Suprapubic skin (tissue), 4 donors: ENCODE measurements at regions not wholly inside any gene's neighbourhood (a gene's known extent, or its start where the extent isn't known, plus 50 kb on each side); places are given as distances from the start of the nearest gene placed in this dataset.

Experiments used
- EP300 ChIP-seq: sonication (generic); formaldehyde crosslinking; IDR thresholded peaks from one replicate; pipeline ENCODE4 v1.6.1; 2017; ENCODE audit warnings: antibody characterized with exemption
- POLR2A ChIP-seq, 2 donors: fragments of 450-650 bp; IDR thresholded peaks; one replicate each; pipeline ENCODE4 v1.6.1; 2017; ENCODE audit warnings: antibody characterized with exemption in 2 of 2, mild to moderate bottlenecking in 2 of 2, moderate library complexity in 2 of 2
- POLR2AphosphoS5 ChIP-seq, 3 donors: sonication (generic); formaldehyde crosslinking; IDR thresholded peaks; one replicate each; pipeline ENCODE4 v1.6.1; 2017; ENCODE audit warnings: antibody characterized with exemption in 3 of 3
- TF ChIP-seq, protein P1 (sequence below), 2 donors: fragments of 200-600 bp in 1 of 2; fragments of 450-650 bp in 1 of 2; sonication (generic) in 1 of 2; IDR thresholded peaks; one replicate each; pipeline ENCODE4 v1.5.1; 2016 to 2019; ENCODE audit warnings: antibody characterized with exemption in 2 of 2, mild to moderate bottlenecking in 1 of 2, moderate library complexity in 1 of 2

DNA sequence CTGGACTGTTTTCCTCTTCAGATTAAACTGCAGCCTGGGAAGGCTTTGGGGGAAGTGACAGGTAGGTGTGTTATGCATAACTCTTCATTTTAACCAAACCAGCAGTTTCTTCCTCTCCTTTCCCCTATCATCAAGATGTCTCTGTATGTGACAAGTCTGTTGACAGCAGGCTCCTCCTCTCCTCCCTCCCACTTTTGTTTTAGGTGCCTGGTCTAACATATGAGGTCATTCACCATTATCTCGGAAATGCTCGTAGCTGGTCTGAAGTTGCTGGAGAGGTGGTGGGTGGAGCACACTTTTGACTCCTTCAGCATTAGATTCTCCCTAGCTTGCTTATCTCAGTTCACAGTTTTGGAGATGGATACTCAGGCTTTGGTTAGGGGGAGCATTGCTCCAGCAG lies 571.0 kb upstream of the EEF2KMT start:
- TF ChIP-seq POLR2A (IDR thresholded peaks at IDR 0.05) (no peak), EP300 (no peak), POLR2AphosphoS5 (IDR thresholded peaks at IDR 0.05) (no peak)
- TF ChIP-seq, protein P1, sequence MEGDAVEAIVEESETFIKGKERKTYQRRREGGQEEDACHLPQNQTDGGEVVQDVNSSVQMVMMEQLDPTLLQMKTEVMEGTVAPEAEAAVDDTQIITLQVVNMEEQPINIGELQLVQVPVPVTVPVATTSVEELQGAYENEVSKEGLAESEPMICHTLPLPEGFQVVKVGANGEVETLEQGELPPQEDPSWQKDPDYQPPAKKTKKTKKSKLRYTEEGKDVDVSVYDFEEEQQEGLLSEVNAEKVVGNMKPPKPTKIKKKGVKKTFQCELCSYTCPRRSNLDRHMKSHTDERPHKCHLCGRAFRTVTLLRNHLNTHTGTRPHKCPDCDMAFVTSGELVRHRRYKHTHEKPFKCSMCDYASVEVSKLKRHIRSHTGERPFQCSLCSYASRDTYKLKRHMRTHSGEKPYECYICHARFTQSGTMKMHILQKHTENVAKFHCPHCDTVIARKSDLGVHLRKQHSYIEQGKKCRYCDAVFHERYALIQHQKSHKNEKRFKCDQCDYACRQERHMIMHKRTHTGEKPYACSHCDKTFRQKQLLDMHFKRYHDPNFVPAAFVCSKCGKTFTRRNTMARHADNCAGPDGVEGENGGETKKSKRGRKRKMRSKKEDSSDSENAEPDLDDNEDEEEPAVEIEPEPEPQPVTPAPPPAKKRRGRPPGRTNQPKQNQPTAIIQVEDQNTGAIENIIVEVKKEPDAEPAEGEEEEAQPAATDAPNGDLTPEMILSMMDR (IDR thresholded peaks at IDR 0.05) = no peak
